Naive thymus-derived CD4-positive, alpha-beta T cell (primary cell): ENCODE measurements at regions not wholly inside any gene's neighbourhood (a gene's known extent, or its start where the extent isn't known, plus 50 kb on each side); places are given as distances from the start of the nearest gene placed in this dataset.

Experiments
- ATAC-seq: fragments of 150-1000 bp; cut with Tn5 transposase; 2 replicates; pipeline ENCODE4 v1.10.0; 2021; ENCODE audit warnings: mild to moderate bottlenecking, moderate library complexity
- CTCF ChIA-PET: fragments of 350-600 bp; sonication (Branson Sonifier 250); formaldehyde crosslinking; loops from one replicate; lab custom pipeline; 2021; ENCODE audit warnings: antibody characterized with exemption; lab: Charles Lee
- POLR2A ChIA-PET: fragments of 350-600 bp; sonication (Branson Sonifier 250); formaldehyde crosslinking; loops from one replicate; lab custom pipeline; 2021; ENCODE audit warnings: antibody characterized with exemption, inconsistent platforms; lab: Charles Lee
- DNase-seq, 9 donors: peaks; one replicate each; pipeline versions ENCODE4 v3.0.0 to v3.0.0-alpha.2; 2020 to 2022; ENCODE audit warnings: mixed read lengths in 1 of 9
- H3K27ac ChIP-seq: one replicate; pipeline ENCODE4 v1.7.0; 2013; ENCODE audit warnings: mild to moderate bottlenecking, low read depth, low read length, moderate library complexity
- H3K27me3 ChIP-seq, 2 donors: one replicate each; pipeline ENCODE4 v1.7.0; 2013; ENCODE audit warnings: low read length in 2 of 2, mild to moderate bottlenecking in 2 of 2, moderate library complexity in 2 of 2; ENCODE audit not compliant: control insufficient read depth in 2 of 2, insufficient read depth in 2 of 2
- H3K36me3 ChIP-seq, 3 experiments: 1 replicate in 2 of 3; 2 replicates in 1 of 3; pipeline ENCODE4 v1.7.0; 2013; ENCODE audit warnings: low read length in 3 of 3, mild to moderate bottlenecking in 3 of 3, moderate library complexity in 1 of 3; ENCODE audit not compliant: insufficient read depth in 3 of 3, control insufficient read depth in 2 of 3
- H3K4me1 ChIP-seq, 2 donors: one replicate each; pipeline ENCODE4 v1.7.0; 2013; ENCODE audit warnings: low read length in 2 of 2, mild to moderate bottlenecking in 2 of 2, moderate library complexity in 1 of 2; ENCODE audit not compliant: control insufficient read depth in 2 of 2, insufficient read depth in 2 of 2
- H3K4me3 ChIP-seq: 2 replicates; pipeline ENCODE4 v1.7.0; 2013; ENCODE audit warnings: mild to moderate bottlenecking, low read length
- H3K9me3 ChIP-seq, 3 experiments: 1 replicate in 2 of 3; 2 replicates in 1 of 3; pipeline ENCODE4 v1.7.0; 2013; ENCODE audit warnings: low read length in 3 of 3; ENCODE audit not compliant: control insufficient read depth in 2 of 3
- H3K27ac Mint-ChIP-seq, 9 donors: one replicate each; pipeline ENCODE4 v1.8.0; 2020 to 2022; ENCODE audit warnings: mixed read lengths in 9 of 9, mild to moderate bottlenecking in 8 of 9, moderate library complexity in 5 of 9, inconsistent platforms in 2 of 9
- H3K27me3 Mint-ChIP-seq, 5 donors: one replicate each; pipeline ENCODE4 v1.8.0; 2021 to 2022; ENCODE audit warnings: mixed read lengths in 5 of 5, mild to moderate bottlenecking in 1 of 5
- H3K36me3 Mint-ChIP-seq, 5 donors: one replicate each; pipeline ENCODE4 v1.8.0; 2020 to 2022; ENCODE audit warnings: mixed read lengths in 5 of 5, mild to moderate bottlenecking in 3 of 5, inconsistent platforms in 1 of 5
- H3K4me1 Mint-ChIP-seq, 7 donors: one replicate each; pipeline ENCODE4 v1.8.0; 2020 to 2022; ENCODE audit warnings: mixed read lengths in 7 of 7, mild to moderate bottlenecking in 3 of 7, inconsistent platforms in 1 of 7
- H3K4me3 Mint-ChIP-seq, 10 donors: one replicate each; pipeline ENCODE4 v1.8.0; 2020 to 2022; ENCODE audit warnings: mild to moderate bottlenecking in 10 of 10, mixed read lengths in 10 of 10, moderate library complexity in 6 of 10, inconsistent platforms in 2 of 10
- H3K9me3 Mint-ChIP-seq, 11 donors: one replicate each; pipeline ENCODE4 v1.8.0; 2020 to 2022; ENCODE audit warnings: mixed read lengths in 11 of 11, mild to moderate bottlenecking in 4 of 11, inconsistent platforms in 1 of 11, moderate library complexity in 1 of 11
- intact Hi-C, 2 donors: fragments of 100-400 bp; cut with micrococcal nuclease; formaldehyde crosslinking; loops; one replicate each; pipeline ENCODE4 v1.15.1; 2023

- intact Hi-C loops, result no loop called here
- Histone ChIP-seq H3K4me1 (no peaks in the 10 kb centered on the region), H3K9me3 (no peaks in the 10 kb centered on the region), H3K36me3 (no peaks in the 10 kb centered on the region), H3K27ac (no peak overlapping the region), H3K4me3 (no peak overlapping the region), H3K27me3 (no peaks in the 10 kb centered on the region)
- ATAC-seq (no peak), DNase-seq (no peak)
- no peak overlapping the region for H3K27ac Mint-ChIP-seq
- no peaks in the 10 kb centered on the region for H3K4me1 Mint-ChIP-seq
- peaks cover 0 to 16% (median 0%) of the 10 kb centered on the region in 11 donors for H3K9me3 Mint-ChIP-seq
- H3K27me3 Mint-ChIP-seq, result no peaks in the 10 kb centered on the region
- ChIA-PET POLR2A (no interaction called here), CTCF (no interaction called here)
- H3K4me3 Mint-ChIP-seq, result no peak overlapping the region
- no peaks in the 10 kb centered on the region for H3K36me3 Mint-ChIP-seq
Observed at GRCh38 chr12:77189458-77189857, 124.1 kb upstream of the E2F7 start.

GRCh38 chr12:77179515-77179914 is 114.1 kb upstream of the E2F7 start:
- Histone ChIP-seq H3K27ac (no peak overlapping the region), H3K27me3 (no peaks in the 10 kb centered on the region), H3K4me3 (no peak overlapping the region), H3K36me3 (no peaks in the 10 kb centered on the region), H3K9me3 (peaks cover 0 to 4% (median 0%) of the 10 kb centered on the region in 3 experiments), H3K4me1 (no peaks in the 10 kb centered on the region)
- no peaks in the 10 kb centered on the region for H3K27me3 Mint-ChIP-seq
- H3K27ac Mint-ChIP-seq, result no peak overlapping the region
- no peaks in the 10 kb centered on the region for H3K4me1 Mint-ChIP-seq
- no peak overlapping the region for H3K4me3 Mint-ChIP-seq
- H3K36me3 Mint-ChIP-seq, result peaks cover 0 to 4% (median 0%) of the 10 kb centered on the region in 5 donors
- DNase-seq (no peak), ATAC-seq (no peak)
- ChIA-PET POLR2A (no interaction called here), CTCF (no interaction called here)
- intact Hi-C loops, result no loop called here
- H3K9me3 Mint-ChIP-seq, result peaks cover 2 to 18% (median 5%) of the 10 kb centered on the region in 11 donors

GRCh38 chr12:77167801-77168200 is 102.4 kb upstream of the E2F7 start:
- Histone ChIP-seq H3K4me3 (no peak overlapping the region), H3K4me1 (no peaks in the 10 kb centered on the region), H3K27ac (no peak overlapping the region), H3K36me3 (no peaks in the 10 kb centered on the region), H3K9me3 (no peaks in the 10 kb centered on the region), H3K27me3 (no peaks in the 10 kb centered on the region)
- peaks cover 0 to 14% (median 0%) of the 10 kb centered on the region in 5 donors for H3K27me3 Mint-ChIP-seq
- no peak overlapping the region for H3K27ac Mint-ChIP-seq
- H3K4me3 Mint-ChIP-seq, result no peak overlapping the region
- DNase-seq (no peak), ATAC-seq (no peak)
- POLR2A ChIA-PET, result no interaction called here
- no peaks in the 10 kb centered on the region for H3K4me1 Mint-ChIP-seq
- peaks cover 0 to 4% (median 0%) of the 10 kb centered on the region in 5 donors for H3K36me3 Mint-ChIP-seq
- intact Hi-C loops, result no loop called here
- CTCF ChIA-PET, result no interaction called here
- peaks cover 0 to 20% (median 5%) of the 10 kb centered on the region in 11 donors for H3K9me3 Mint-ChIP-seq

GRCh38 chr12:77166696-77167095 is 101.3 kb upstream of the E2F7 start:
- peaks cover 0 to 14% (median 3%) of the 10 kb centered on the region in 11 donors for H3K9me3 Mint-ChIP-seq
- H3K36me3 ChIP-seq, result no peaks in the 10 kb centered on the region
- no peak overlapping the region for H3K27ac ChIP-seq
- no peak overlapping the region for H3K27ac Mint-ChIP-seq
- no peaks in the 10 kb centered on the region for H3K4me1 Mint-ChIP-seq
- ChIA-PET POLR2A (no interaction called here), CTCF (no interaction called here)
- no peak overlapping the region for H3K4me3 Mint-ChIP-seq
- DNase-seq, result no peak
- no peaks in the 10 kb centered on the region for H3K9me3 ChIP-seq
- H3K27me3 Mint-ChIP-seq, result peaks cover 0 to 14% (median 0%) of the 10 kb centered on the region in 5 donors
- ATAC-seq, result no peak
- intact Hi-C loops, result no loop called here
- H3K4me1 ChIP-seq, result no peaks in the 10 kb centered on the region
- peaks cover 0 to 4% (median 0%) of the 10 kb centered on the region in 5 donors for H3K36me3 Mint-ChIP-seq
- no peak overlapping the region for H3K4me3 ChIP-seq
- no peaks in the 10 kb centered on the region for H3K27me3 ChIP-seq

GRCh38 chr12:77163074-77164038 is 98.0 kb upstream of the E2F7 start:
- no peak overlapping the region for H3K4me3 Mint-ChIP-seq
- H3K27ac ChIP-seq, result no peak overlapping the region
- H3K9me3 ChIP-seq, result no peaks in the 10 kb centered on the region
- POLR2A ChIA-PET, result no interaction called here
- DNase-seq (no peak), ATAC-seq (no peak)
- intact Hi-C loops, result no loop called here
- H3K4me3 ChIP-seq, result no peak overlapping the region
- CTCF ChIA-PET, result interaction anchor here (0.7 kb wide), 1 partner anchor 1075 kb away, joined by 3 read pairs; no protein-coding TSS in a partner anchor
- H3K36me3 ChIP-seq, result no peaks in the 10 kb centered on the region
- no peaks in the 10 kb centered on the region for H3K27me3 ChIP-seq
- no peaks in the 10 kb centered on the region for H3K4me1 Mint-ChIP-seq
- H3K27ac Mint-ChIP-seq, result no peak overlapping the region
- H3K9me3 Mint-ChIP-seq, result peaks cover 0 to 11% (median 2%) of the 10 kb centered on the region in 11 donors
- no peaks in the 10 kb centered on the region for H3K4me1 ChIP-seq
- peaks cover 0 to 14% (median 0%) of the 10 kb centered on the region in 5 donors for H3K27me3 Mint-ChIP-seq
- H3K36me3 Mint-ChIP-seq, result peaks cover 0 to 4% (median 0%) of the 10 kb centered on the region in 5 donors

- H3K36me3 ChIP-seq, result no peaks in the 10 kb centered on the region
- ATAC-seq (no peak), DNase-seq (no peak)
- Mint-ChIP-seq H3K36me3 (peaks cover 0 to 4% (median 0%) of the 10 kb centered on the region in 5 donors), H3K27me3 (peaks cover 0 to 14% (median 0%) of the 10 kb centered on the region in 5 donors), H3K9me3 (peaks cover 0 to 6% (median 1%) of the 10 kb centered on the region in 11 donors), H3K27ac (no peak overlapping the region), H3K4me1 (no peaks in the 10 kb centered on the region), H3K4me3 (no peak overlapping the region)
- no peak overlapping the region for H3K27ac ChIP-seq
- no peaks in the 10 kb centered on the region for H3K9me3 ChIP-seq
- no peak overlapping the region for H3K4me3 ChIP-seq
- intact Hi-C loops, result no loop called here
- ChIA-PET CTCF (no interaction called here), POLR2A (no interaction called here)
- no peaks in the 10 kb centered on the region for H3K27me3 ChIP-seq
- H3K4me1 ChIP-seq, result no peaks in the 10 kb centered on the region
Observed at GRCh38 chr12:77161944-77162343, 96.6 kb upstream of the E2F7 start.
